ENCODE measurements at regions not wholly inside any gene's neighbourhood (a gene's known extent, or its start where the extent isn't known, plus 50 kb on each side); places are given as distances from the start of the nearest gene placed in this dataset.

DNA sequence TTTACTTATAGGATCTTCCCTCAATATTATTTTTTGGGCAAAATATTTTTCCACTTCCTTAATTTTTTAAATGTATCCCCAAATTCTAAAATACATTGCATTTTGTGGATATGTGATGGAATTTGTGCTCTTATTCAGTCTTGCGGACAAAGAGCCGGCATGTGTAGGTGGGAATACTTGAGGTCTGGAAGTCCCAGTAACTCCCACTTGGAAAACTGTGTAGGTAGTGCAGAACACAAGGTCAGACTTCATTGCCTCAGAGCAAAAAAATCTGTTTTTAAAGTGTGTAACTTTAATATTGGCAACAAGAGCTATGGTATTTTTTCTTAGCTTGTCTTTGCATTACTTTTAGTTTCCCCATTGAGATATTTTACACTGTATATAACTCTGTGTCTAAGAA is 68.5 kb upstream of the SEMA3A start:
- no peaks in the 10 kb centered on the region for H3K9me2 ChIP-seq (replicated peaks; ENCODE audit: low read depth, low read length)
- H3K9me3 ChIP-seq (ENCODE audit: insufficient read depth, low read depth, low read length), result no peaks in the 10 kb centered on the region
- no peaks in the 10 kb centered on the region for H3K79me2 ChIP-seq (ENCODE audit: insufficient read depth, low read length)
- no peak overlapping the region for H2AFZ ChIP-seq (ENCODE audit: low read length)
- H4K20me1 ChIP-seq (ENCODE audit: insufficient read depth, low read length, poor library complexity, severe bottlenecking), result no peaks in the 10 kb centered on the region
- no peak overlapping the region for H3K4me3 ChIP-seq (ENCODE audit: low read length, poor library complexity, severe bottlenecking)
- H3K27me3 ChIP-seq (ENCODE audit: insufficient read depth, low read length, poor library complexity, severe bottlenecking), result no peaks in the 10 kb centered on the region
- no peak overlapping the region for H3K4me2 ChIP-seq (ENCODE audit: low read depth, low read length, poor library complexity, severe bottlenecking)
- no peaks in the 10 kb centered on the region for H3K36me3 ChIP-seq (ENCODE audit: insufficient read depth, low read length)
- no peaks in the 10 kb centered on the region for H3K4me1 ChIP-seq (ENCODE audit: insufficient read depth, low read length, poor library complexity, severe bottlenecking)
- no peak overlapping the region for H3K9ac ChIP-seq (ENCODE audit: low read depth, low read length, poor library complexity, severe bottlenecking)
- TF ChIP-seq CTCF (conservative IDR thresholded peaks at IDR 0.05; ENCODE audit: low read length), result no peak
- no peak for TF ChIP-seq EZH2phosphoT487 (IDR thresholded peaks at IDR 0.05; ENCODE audit: borderline replicate concordance)
- no peaks in the 10 kb centered on the region for H3F3A ChIP-seq (ENCODE audit: low read depth)

DNA sequence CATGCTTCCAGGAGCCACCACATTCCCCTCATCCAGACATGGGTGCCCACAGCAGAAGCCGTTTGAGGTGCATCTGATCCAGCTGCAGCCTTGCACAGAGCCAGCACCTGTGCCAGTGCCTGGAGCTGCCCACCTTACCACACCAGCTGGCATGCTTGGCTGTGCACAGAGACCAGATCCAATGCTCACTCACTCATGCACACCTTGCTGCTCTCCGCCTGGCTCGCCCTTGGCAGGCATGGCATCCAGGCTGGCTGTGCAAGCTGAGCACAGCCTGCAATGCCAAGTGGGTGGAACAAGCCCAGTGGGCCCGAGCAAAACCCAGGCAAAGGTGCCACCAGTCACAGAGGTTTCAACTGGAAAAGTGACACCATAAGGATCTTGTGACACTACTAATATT is 66.9 kb upstream of the SEMA3A start:
- Histone ChIP-seq H3K9me2 (replicated peaks; ENCODE audit: low read depth, low read length) (no peaks in the 10 kb centered on the region), H3K4me3 (ENCODE audit: low read length, poor library complexity, severe bottlenecking) (no peak overlapping the region), H4K20me1 (ENCODE audit: insufficient read depth, low read length, poor library complexity, severe bottlenecking) (no peaks in the 10 kb centered on the region), H3F3A (ENCODE audit: low read depth) (no peaks in the 10 kb centered on the region), H3K79me2 (ENCODE audit: insufficient read depth, low read length) (no peaks in the 10 kb centered on the region), H3K9ac (ENCODE audit: low read depth, low read length, poor library complexity, severe bottlenecking) (no peak overlapping the region), H3K4me1 (ENCODE audit: insufficient read depth, low read length, poor library complexity, severe bottlenecking) (no peaks in the 10 kb centered on the region), H2AFZ (ENCODE audit: low read length) (no peak overlapping the region), H3K36me3 (ENCODE audit: insufficient read depth, low read length) (no peaks in the 10 kb centered on the region), H3K9me3 (ENCODE audit: insufficient read depth, low read depth, low read length) (no peaks in the 10 kb centered on the region), H3K4me2 (ENCODE audit: low read depth, low read length, poor library complexity, severe bottlenecking) (no peak overlapping the region), H3K27me3 (ENCODE audit: insufficient read depth, low read length, poor library complexity, severe bottlenecking) (no peaks in the 10 kb centered on the region)
- TF ChIP-seq EZH2phosphoT487 (IDR thresholded peaks at IDR 0.05; ENCODE audit: borderline replicate concordance), result no peak
- TF ChIP-seq CTCF (conservative IDR thresholded peaks at IDR 0.05; ENCODE audit: low read length), result no peak

GRCh38 chr7:84258628-84259027 is 64.0 kb upstream of the SEMA3A start:
- Histone ChIP-seq H2AFZ (ENCODE audit: low read length) (no peak overlapping the region), H3K9me2 (replicated peaks; ENCODE audit: low read depth, low read length) (no peaks in the 10 kb centered on the region), H3K4me1 (ENCODE audit: insufficient read depth, low read length, poor library complexity, severe bottlenecking) (no peaks in the 10 kb centered on the region), H3F3A (ENCODE audit: low read depth) (no peaks in the 10 kb centered on the region), H3K79me2 (ENCODE audit: insufficient read depth, low read length) (no peaks in the 10 kb centered on the region), H4K20me1 (ENCODE audit: insufficient read depth, low read length, poor library complexity, severe bottlenecking) (no peaks in the 10 kb centered on the region), H3K27me3 (ENCODE audit: insufficient read depth, low read length, poor library complexity, severe bottlenecking) (no peaks in the 10 kb centered on the region), H3K36me3 (ENCODE audit: insufficient read depth, low read length) (no peaks in the 10 kb centered on the region), H3K9me3 (ENCODE audit: insufficient read depth, low read depth, low read length) (no peaks in the 10 kb centered on the region), H3K9ac (ENCODE audit: low read depth, low read length, poor library complexity, severe bottlenecking) (no peak overlapping the region), H3K4me2 (ENCODE audit: low read depth, low read length, poor library complexity, severe bottlenecking) (no peak overlapping the region), H3K4me3 (ENCODE audit: low read length, poor library complexity, severe bottlenecking) (no peak overlapping the region)
- TF ChIP-seq EZH2phosphoT487 (IDR thresholded peaks at IDR 0.05; ENCODE audit: borderline replicate concordance) (no peak), CTCF (conservative IDR thresholded peaks at IDR 0.05; ENCODE audit: low read length) (no peak)

Measured in Loucy (cell line).